ENCODE measurements at regions not wholly inside any gene's neighbourhood (a gene's known extent, or its start where the extent isn't known, plus 50 kb on each side); places are given as distances from the start of the nearest gene placed in this dataset.
A peak's percentile ranks its signal among the peaks of the same experiment; 100 is the strongest.

- intact Hi-C loops (cut with DNase I) = no loop called here
Observed at GRCh38 chrX:40485973-40486372, 94.8 kb upstream of the ATP6AP2 start.

GRCh38 chrX:40485102-40485826 lies 95.5 kb upstream of the ATP6AP2 start:
- Histone ChIP-seq H3K4me1 (replicated peaks in 1 of 2) (no peaks in the 10 kb centered on the region), H3K9me3 (replicated peaks in 1 of 3) (no peaks in the 10 kb centered on the region), H3K36me3 (replicated peaks in 1 of 2) (no peaks in the 10 kb centered on the region), H3K4me3 (no peak overlapping the region), H3K27me3 (no peaks in the 10 kb centered on the region), H3K27ac (peak overlapping the region; percentile 35 to 68 (median 53))
- TF ChIP-seq POLR2A (IDR thresholded peaks at IDR 0.05) = no peak
- no peak for TF ChIP-seq CTCF (IDR thresholded peaks at IDR 0.05)
- intact Hi-C loops (cut with DNase I) = no loop called here
- WGBS, 4 donors = 68 to 85% (median 76%) methylated on average over 6 of the region's 6 CpGs
- DNase-seq = no peak

More at GRCh38 chrX:40485973-40486372, 94.8 kb upstream of the ATP6AP2 start:
- no peak overlapping the region for H3K27ac ChIP-seq
- 93 to 100% (median 100%) methylated on average over 1 of the region's 1 CpG for WGBS, 4 donors
- no peaks in the 10 kb centered on the region for H3K9me3 ChIP-seq (replicated peaks in 1 of 3)
- H3K4me3 ChIP-seq = no peak overlapping the region
- H3K4me1 ChIP-seq (replicated peaks in 1 of 2) = no peaks in the 10 kb centered on the region
- H3K27me3 ChIP-seq = no peaks in the 10 kb centered on the region
- DNase-seq = no peak
- H3K36me3 ChIP-seq (replicated peaks in 1 of 2) = no peaks in the 10 kb centered on the region
- TF ChIP-seq CTCF (IDR thresholded peaks at IDR 0.05) (no peak), POLR2A (IDR thresholded peaks at IDR 0.05) (no peak)

DNA sequence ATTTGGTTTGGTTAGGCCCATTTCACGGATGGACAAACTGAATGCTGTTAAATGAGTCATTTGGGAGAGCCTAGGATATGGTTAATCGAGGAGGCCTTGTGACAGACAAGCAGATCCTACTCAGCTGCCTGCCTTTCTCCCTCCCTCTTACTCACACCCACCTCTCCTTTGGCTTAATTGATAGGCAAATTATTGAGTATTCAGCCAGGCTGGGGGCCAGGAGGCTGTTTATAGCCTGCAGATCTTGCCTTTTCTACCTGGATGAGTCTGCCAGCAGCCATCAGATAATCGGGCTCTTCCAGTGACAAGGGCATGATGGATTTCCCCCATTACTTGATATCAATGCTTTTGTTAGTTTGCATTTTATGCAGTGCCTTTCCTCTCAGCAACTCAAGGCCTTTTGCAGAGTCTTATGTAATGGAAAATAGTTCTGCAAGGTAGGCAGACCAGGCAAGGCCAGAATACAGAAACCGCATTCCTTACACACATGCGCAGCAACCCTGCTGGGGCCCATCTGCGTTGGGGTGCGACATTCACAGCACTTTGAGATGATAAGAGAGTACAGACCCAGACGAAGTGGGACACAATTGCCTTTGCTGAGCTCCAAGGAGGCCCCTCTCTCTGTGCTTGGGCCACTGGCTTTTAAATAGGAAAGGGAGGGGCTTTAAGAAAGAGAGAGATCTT lies 96.2 kb upstream of the ATP6AP2 start:
- 41 to 57% (median 46%) methylated on average over 7 to 8 of the region's 8 CpGs for WGBS, 4 donors
- TF ChIP-seq POLR2A (IDR thresholded peaks at IDR 0.05) = peak in 1 of 2 donors; percentile 42
- TF ChIP-seq CTCF (IDR thresholded peaks at IDR 0.05) = no peak
- peak overlapping the region; percentile 35 to 68 (median 53) for H3K27ac ChIP-seq
- no peaks in the 10 kb centered on the region for H3K9me3 ChIP-seq (replicated peaks in 1 of 3)
- no peaks in the 10 kb centered on the region for H3K36me3 ChIP-seq (replicated peaks in 1 of 2)
- no peaks in the 10 kb centered on the region for H3K4me1 ChIP-seq (replicated peaks in 1 of 2)
- peaks cover 3% of the 10 kb centered on the region for H3K27me3 ChIP-seq
- no peak overlapping the region for H3K4me3 ChIP-seq
- intact Hi-C loops (cut with DNase I) = no loop called here
- peak; percentile 49 to 79 (median 67) for DNase-seq

GRCh38 chrX:40483502-40483901 lies 97.3 kb upstream of the ATP6AP2 start:
- H3K9me3 ChIP-seq (replicated peaks in 1 of 3) = no peaks in the 10 kb centered on the region
- TF ChIP-seq CTCF (IDR thresholded peaks at IDR 0.05) (no peak), POLR2A (IDR thresholded peaks at IDR 0.05) (no peak)
- 87 to 93% (median 93%) methylated on average over 2 of the region's 2 CpGs for WGBS, 4 donors
- intact Hi-C loops (cut with DNase I) = no loop called here
- H3K27me3 ChIP-seq = peaks cover 9% of the 10 kb centered on the region
- no peaks in the 10 kb centered on the region for H3K4me1 ChIP-seq (replicated peaks in 1 of 2)
- H3K36me3 ChIP-seq (replicated peaks in 1 of 2) = no peaks in the 10 kb centered on the region
- DNase-seq = no peak
- no peak overlapping the region for H3K4me3 ChIP-seq
- H3K27ac ChIP-seq = no peak overlapping the region

Data from adrenal gland (tissue), 9 donors.